ENCODE measurements at regions not wholly inside any gene's neighbourhood (a gene's known extent, or its start where the extent isn't known, plus 50 kb on each side); places are given as distances from the start of the nearest gene placed in this dataset.

GRCh38 chr18:40938615-40939014 lies 1016.4 kb upstream of the PIK3C3 start:
- H3K4me3 ChIP-seq (IDR thresholded peaks at IDR 0.05; ENCODE audit: insufficient read depth, low read depth, low read length) = no peak overlapping the region
- H3K9ac ChIP-seq = no peak overlapping the region
- H2AFZ ChIP-seq (ENCODE audit: low read depth) = no peak overlapping the region
- H3K4me2 ChIP-seq = no peak overlapping the region
- no peaks in the 10 kb centered on the region for H3K79me2 ChIP-seq (ENCODE audit: insufficient read depth, low read depth)
- H3K27me3 ChIP-seq (ENCODE audit: insufficient read depth, low read depth) = no peaks in the 10 kb centered on the region
- no peaks in the 10 kb centered on the region for H4K20me1 ChIP-seq (ENCODE audit: insufficient read depth)
- no peaks in the 10 kb centered on the region for H3K36me3 ChIP-seq (ENCODE audit: insufficient read depth)
- no peaks in the 10 kb centered on the region for H3K4me1 ChIP-seq (ENCODE audit: low read depth, poor library complexity, severe bottlenecking)
- no peak for TF ChIP-seq CTCF (conservative IDR thresholded peaks at IDR 0.05; ENCODE audit: low read depth, low read length)
- no peak overlapping the region for H3K27ac ChIP-seq

- TF ChIP-seq CTCF (conservative IDR thresholded peaks at IDR 0.05; ENCODE audit: low read depth, low read length) = no peak
These were observed 1017.6 kb upstream of the PIK3C3 start for GRCh38 chr18:40937386-40937785.

GRCh38 chr18:40935423-40935822 lies 1019.6 kb upstream of the PIK3C3 start:
- Histone ChIP-seq H3K27me3 (ENCODE audit: insufficient read depth, low read depth) (no peaks in the 10 kb centered on the region), H4K20me1 (ENCODE audit: insufficient read depth) (no peaks in the 10 kb centered on the region), H3K4me3 (IDR thresholded peaks at IDR 0.05; ENCODE audit: insufficient read depth, low read depth, low read length) (no peak overlapping the region), H3K4me1 (ENCODE audit: low read depth, poor library complexity, severe bottlenecking) (no peaks in the 10 kb centered on the region), H3K4me2 (no peak overlapping the region), H3K9ac (no peak overlapping the region), H3K27ac (no peak overlapping the region), H3K79me2 (ENCODE audit: insufficient read depth, low read depth) (no peaks in the 10 kb centered on the region), H3K36me3 (ENCODE audit: insufficient read depth) (no peaks in the 10 kb centered on the region), H2AFZ (ENCODE audit: low read depth) (no peak overlapping the region)
- TF ChIP-seq CTCF (conservative IDR thresholded peaks at IDR 0.05; ENCODE audit: low read depth, low read length) = peak; percentile 72

More at GRCh38 chr18:40937386-40937785, 1017.6 kb upstream of the PIK3C3 start:
- Histone ChIP-seq H3K4me3 (IDR thresholded peaks at IDR 0.05; ENCODE audit: insufficient read depth, low read depth, low read length) (no peak overlapping the region), H3K36me3 (ENCODE audit: insufficient read depth) (no peaks in the 10 kb centered on the region), H3K79me2 (ENCODE audit: insufficient read depth, low read depth) (no peaks in the 10 kb centered on the region), H3K27me3 (ENCODE audit: insufficient read depth, low read depth) (no peaks in the 10 kb centered on the region), H3K4me1 (ENCODE audit: low read depth, poor library complexity, severe bottlenecking) (no peaks in the 10 kb centered on the region), H3K9ac (no peak overlapping the region), H3K4me2 (no peak overlapping the region), H4K20me1 (ENCODE audit: insufficient read depth) (no peaks in the 10 kb centered on the region), H2AFZ (ENCODE audit: low read depth) (no peak overlapping the region), H3K27ac (no peak overlapping the region)

GRCh38 chr18:40932862-40933261 lies 1022.2 kb upstream of the PIK3C3 start:
- Histone ChIP-seq H3K27me3 (ENCODE audit: insufficient read depth, low read depth) (no peaks in the 10 kb centered on the region), H2AFZ (ENCODE audit: low read depth) (no peak overlapping the region), H3K36me3 (ENCODE audit: insufficient read depth) (no peaks in the 10 kb centered on the region), H3K9ac (no peak overlapping the region), H4K20me1 (ENCODE audit: insufficient read depth) (no peaks in the 10 kb centered on the region), H3K4me1 (ENCODE audit: low read depth, poor library complexity, severe bottlenecking) (no peaks in the 10 kb centered on the region), H3K4me3 (IDR thresholded peaks at IDR 0.05; ENCODE audit: insufficient read depth, low read depth, low read length) (no peak overlapping the region), H3K27ac (no peak overlapping the region), H3K79me2 (ENCODE audit: insufficient read depth, low read depth) (no peaks in the 10 kb centered on the region), H3K4me2 (no peak overlapping the region)
- TF ChIP-seq CTCF (conservative IDR thresholded peaks at IDR 0.05; ENCODE audit: low read depth, low read length) = no peak
